Stimulated activated CD8-positive, alpha-beta memory T cell treated with anti-CD3 and anti-CD28 coated beads, Interleukin-4, amount 100 ng/mL, for 4 hours (primary cell): ENCODE measurements at regions not wholly inside any gene's neighbourhood (a gene's known extent, or its start where the extent isn't known, plus 50 kb on each side); places are given as distances from the start of the nearest gene placed in this dataset.
"Not testable (repeated sequence)": the region's sequence is repeated elsewhere in the genome, so short reads cannot be mapped to it uniquely, and the experiment has no call there.

Experiments
- DNase-seq, 2 donors: peaks; one replicate each; pipeline ENCODE4 v3.0.0-alpha.2; 2020; ENCODE audit warnings: low read depth in 2 of 2, low spot score in 1 of 2

- DNase-seq: peak; percentile 45 to 51
These were observed 167.2 kb downstream of the TBC1D2B start for GRCh38 chr15:77910030-77910911.

GRCh38 chr15:77909182-77909940, 168.2 kb downstream of the TBC1D2B start:
- no peak for DNase-seq

GRCh38 chr15:77908752-77909111, 168.8 kb downstream of the TBC1D2B start:
- not testable (repeated sequence) for DNase-seq

GRCh38 chr15:77907824-77908751, 169.4 kb downstream of the TBC1D2B start:
- peak; percentile 12 to 17 for DNase-seq

GRCh38 chr15:77906062-77906990, 171.2 kb downstream of the TBC1D2B start:
- DNase-seq: not testable (repeated sequence)

- DNase-seq: no peak
These were observed 172.1 kb downstream of the TBC1D2B start for GRCh38 chr15:77905301-77905920.

GRCh38 chr15:77904901-77905300, 172.6 kb downstream of the TBC1D2B start:
- no peak for DNase-seq

GRCh38 chr15:77904436-77904821, 173.1 kb downstream of the TBC1D2B start:
- DNase-seq: no peak

GRCh38 chr15:77903761-77904435, 173.6 kb downstream of the TBC1D2B start:
- DNase-seq: not testable (repeated sequence)

GRCh38 chr15:77902921-77903760, 174.4 kb downstream of the TBC1D2B start:
- DNase-seq: not testable (repeated sequence)

- no peak for DNase-seq
These were observed 175.4 kb downstream of the TBC1D2B start for GRCh38 chr15:77901921-77902750.

- DNase-seq: no peak
These were observed 176.1 kb downstream of the TBC1D2B start for GRCh38 chr15:77901251-77901881.

GRCh38 chr15:77900331-77900963, 177.1 kb downstream of the TBC1D2B start:
- not testable (repeated sequence) for DNase-seq

- DNase-seq: not testable (repeated sequence)
These were observed 177.7 kb downstream of the TBC1D2B start for GRCh38 chr15:77899776-77900175.

GRCh38 chr15:77898811-77899730, 178.4 kb downstream of the TBC1D2B start:
- DNase-seq: no peak
